GM19043 (cell line): ENCODE measurements at regions not wholly inside any gene's neighbourhood (a gene's known extent, or its start where the extent isn't known, plus 50 kb on each side); places are given as distances from the start of the nearest gene placed in this dataset.
"Not testable (repeated sequence)": the region's sequence is repeated elsewhere in the genome, so short reads cannot be mapped to it uniquely, and the experiment has no call there.

Source experiments
- ATAC-seq: cut with Tn5 transposase; IDR thresholded peaks from one replicate; pipeline ENCODE4 v1.9.1; 2021; ENCODE audit warnings: low read depth; ENCODE audit not compliant: unreplicated experiment

DNA sequence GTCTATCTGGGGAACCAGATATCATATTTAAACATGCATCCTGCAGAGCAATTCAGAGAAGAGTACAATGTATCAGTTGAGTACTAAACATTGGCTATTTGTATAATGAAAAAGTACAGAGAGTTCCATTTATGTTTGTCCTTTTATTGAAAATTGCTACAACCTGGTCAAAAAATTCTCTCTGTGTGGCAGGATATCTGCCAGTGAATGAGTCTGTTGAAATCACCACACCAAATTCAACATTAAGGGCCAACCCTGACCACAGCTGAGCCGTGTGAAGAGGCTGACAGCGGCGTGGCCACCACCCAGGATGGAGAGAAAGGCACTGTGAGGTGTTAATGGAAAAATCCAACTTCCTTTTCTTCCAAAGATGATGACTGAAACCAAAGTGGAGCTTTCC lies 422.7 kb upstream of the PIK3R1 start:
- no peak for ATAC-seq

DNA sequence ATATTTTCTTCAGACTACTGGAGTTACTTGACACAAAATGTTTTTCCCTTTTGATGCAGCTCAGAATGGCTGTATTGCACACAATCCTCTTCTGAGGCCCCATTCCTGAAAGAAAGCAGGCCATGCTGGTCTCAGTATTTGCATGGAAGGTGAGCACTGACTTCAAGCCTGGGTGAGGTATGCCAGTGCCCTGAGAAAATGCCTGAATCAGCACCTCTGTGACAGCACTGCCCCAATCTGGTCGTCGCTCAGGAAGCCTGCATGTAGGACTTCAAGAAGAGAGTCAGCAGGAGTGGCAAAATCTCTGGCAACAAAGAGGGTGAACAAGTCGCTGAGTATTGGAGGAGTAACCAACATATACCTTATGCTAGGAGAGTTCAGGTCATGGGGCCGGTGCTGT lies 425.2 kb upstream of the PIK3R1 start:
- no peak for ATAC-seq

DNA sequence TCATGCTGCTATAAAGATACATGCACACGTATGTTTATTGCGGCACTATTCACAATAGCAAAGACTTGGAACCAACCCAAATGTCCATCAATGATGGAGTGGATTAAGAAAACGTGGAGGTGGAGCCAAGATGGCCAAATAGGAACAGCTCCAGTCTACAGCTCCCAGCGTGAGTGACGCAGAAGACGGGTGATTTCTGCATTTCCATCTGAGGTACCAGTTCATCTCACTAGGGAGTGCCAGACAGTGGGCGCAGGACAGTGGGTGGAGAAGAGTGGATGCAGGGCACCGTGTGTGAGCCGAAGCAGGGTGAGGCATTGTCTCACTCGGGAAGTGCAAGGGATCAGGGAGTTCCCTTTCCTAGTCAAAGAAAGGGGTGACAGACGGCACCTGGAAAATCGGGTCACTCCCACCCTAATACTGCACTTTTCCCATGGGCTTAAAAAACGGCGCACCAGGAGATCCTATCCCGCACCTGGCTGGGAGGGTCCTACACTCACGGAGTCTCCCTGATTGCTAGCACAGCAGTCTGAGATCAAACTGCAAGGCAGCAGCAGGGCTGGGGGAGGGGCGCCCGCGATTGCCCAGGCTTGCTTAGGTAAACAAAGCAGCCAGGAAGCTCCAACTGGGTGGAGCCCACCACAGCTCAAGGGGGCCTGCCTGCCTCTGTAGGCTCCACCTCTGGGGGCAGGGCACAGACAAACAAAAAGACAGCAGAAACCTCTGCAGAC lies 435.5 kb upstream of the PIK3R1 start:
- ATAC-seq, result not testable (repeated sequence)

DNA sequence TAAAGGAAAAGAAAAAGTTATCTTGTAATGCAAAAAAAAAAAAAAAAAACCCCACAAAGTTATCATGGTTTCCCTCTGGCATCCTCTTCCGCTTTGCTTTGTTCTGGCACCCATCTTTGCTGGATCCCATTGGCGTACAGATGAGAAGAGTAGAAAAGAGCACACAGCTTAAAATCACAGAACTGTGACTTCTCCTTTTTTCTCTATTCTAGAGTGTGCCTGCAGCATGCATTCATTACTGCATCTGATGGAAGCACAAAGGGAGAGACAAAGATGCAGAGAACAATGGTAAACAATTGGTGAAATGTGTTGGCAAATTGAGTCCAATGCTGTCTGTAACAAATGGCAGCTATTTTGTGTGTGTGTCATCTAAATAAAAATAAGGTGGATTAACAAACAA lies 440.8 kb upstream of the PIK3R1 start:
- ATAC-seq, result no peak

DNA sequence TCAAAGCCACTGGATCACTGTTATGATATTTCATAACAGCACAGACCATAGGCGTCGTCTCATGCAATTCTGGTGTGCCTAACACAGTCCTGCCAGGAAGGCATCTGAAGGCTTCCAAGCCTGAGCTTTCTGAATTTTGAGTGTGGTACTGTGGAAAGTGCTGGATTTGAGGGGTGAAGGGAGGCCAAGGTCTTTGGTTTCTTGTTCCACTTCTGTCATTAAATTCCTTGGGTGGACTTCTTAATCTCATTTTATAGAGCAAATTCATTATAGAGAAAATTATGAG lies 441.3 kb upstream of the PIK3R1 start:
- no peak for ATAC-seq

DNA sequence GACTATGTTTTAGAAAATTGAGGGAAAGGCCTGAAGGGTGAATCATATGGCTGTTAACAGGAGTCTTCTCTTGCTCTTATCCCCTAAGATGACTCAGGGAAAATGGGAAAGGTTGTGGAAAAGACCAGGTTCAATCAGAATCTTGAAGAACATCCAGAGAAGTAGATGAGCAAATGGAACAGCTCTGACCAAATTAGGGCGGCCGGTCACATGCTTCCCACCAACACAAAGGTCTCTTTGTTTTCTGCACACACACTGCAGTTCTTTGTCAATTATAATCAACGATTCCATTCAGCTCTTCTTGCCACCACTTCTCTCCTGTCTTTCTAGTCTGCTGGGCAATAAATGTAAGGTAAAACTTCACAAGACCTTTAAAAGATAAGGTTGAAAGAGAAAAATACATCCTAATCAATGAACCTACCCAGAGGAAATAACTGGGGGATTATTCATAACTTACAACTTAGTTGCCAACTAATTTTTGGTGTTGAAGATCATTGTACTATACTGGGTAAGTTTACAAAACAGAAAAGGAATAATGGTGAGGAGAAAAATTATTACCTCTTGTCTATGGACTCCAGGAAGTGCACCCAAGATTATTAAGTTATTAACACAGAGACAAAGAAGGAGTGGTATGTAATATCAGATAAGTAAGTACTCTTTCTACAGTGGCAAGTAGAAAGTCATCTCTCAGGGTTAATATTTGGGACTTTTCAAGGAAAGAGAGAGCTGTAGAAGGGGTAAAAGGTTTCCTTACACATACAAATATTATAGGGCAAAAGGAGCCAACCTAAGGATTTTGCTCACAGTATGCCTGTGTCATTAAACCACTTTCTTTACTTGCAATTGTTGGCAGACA lies 441.9 kb upstream of the PIK3R1 start:
- ATAC-seq, result no peak

DNA sequence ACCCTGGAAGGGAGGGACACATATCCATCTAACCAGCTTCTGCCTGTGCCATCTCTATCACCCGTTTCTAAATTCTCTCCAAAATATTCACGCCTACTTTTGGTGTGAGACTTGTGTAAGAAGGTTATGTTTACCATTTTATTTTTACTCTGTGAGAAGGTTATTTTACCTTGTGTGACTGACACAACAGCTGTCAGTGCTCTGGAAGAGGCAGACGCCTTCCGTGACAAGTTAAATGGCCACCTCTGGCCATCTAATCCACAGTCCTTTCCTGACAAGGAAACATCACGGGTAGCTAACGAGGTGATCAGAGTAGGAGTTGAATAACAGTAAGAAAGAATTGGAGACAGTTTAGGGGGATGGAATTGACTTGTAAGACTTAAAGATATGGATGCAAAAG lies 443.8 kb upstream of the PIK3R1 start:
- ATAC-seq, result no peak

DNA sequence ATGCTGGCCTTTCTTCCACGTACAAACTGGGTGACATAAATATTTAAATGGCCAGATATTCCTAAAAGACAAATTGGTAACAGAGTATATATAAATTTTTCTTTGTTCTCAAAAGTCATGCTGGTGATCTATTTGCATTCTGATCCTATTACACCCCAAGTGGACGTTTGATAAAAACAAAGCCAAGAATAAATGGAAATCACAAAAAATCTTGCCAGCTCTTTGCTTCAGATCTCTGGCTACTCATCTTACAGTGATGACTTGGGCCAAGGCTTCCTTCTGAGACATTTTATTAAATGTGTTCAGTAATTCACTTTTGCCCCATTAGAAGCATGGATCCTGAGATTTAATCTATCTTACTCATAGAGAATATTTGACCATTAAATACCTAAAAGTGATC lies 444.3 kb upstream of the PIK3R1 start:
- no peak for ATAC-seq

DNA sequence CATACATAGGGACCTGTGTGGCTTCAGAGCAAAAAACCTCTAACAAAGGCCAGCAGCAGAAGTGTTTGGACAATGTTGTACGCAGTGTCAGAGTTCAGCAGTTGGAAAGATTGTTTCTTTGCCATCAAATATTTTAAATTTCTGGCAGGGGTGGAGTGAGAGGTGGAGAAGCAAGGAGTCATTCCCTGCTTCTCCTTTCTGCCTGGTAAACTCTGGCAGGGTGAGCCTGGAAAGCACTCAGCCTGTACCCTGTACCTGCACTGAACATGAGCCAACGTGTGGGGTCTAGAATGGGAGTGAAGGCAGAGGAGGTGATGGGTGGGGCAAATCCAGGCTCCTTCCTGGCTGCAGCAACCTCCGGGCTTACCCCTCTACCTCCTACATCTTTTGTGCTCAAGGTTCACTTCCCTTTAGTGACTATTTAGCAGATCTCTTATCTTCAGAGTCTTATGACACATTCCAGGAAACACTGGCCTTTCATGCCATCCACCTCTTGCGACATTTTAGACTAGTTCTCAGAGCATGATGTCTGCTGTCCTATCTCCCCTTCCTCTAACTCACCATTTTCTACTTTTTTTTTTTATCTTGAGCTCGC lies 445.0 kb upstream of the PIK3R1 start:
- ATAC-seq, result no peak

DNA sequence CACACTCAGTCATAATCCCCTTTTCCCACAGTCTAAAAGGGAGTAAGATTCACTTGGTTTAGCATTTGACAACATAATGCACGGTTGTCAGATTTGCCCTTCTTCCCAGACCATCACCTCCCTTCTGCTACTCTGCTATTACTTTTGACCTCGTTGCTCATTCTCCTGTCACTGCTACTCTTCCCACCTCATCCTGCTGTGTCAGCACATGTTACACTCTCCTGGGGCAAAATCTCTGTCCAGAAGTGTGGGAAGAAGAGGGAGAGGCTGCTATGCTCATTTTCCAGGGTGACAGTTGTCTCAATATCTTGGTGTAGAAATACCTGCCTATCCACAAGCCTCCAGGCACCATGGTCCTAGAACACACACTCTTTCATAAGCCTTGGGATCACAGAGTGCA lies 449.9 kb upstream of the PIK3R1 start:
- no peak for ATAC-seq

DNA sequence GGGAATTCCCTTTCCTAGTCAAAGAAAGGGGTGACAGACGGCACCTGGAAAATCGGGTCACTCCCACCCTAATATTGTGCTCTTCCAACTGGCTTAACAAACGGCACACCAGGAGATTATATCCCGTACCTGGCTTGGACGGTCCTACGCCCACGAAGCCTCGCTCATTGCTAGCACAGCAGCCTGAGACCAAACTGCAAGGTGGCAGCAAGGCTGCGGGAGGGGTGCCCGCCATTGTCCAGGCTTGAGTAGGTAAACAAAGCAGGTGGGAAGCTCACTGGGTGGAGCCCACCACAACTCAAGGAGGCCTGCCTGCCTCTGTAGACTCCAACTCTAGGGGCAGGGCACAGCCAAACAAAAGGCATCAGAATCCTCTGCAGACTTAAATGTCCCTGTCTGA lies 457.8 kb upstream of the PIK3R1 start:
- not testable (repeated sequence) for ATAC-seq

DNA sequence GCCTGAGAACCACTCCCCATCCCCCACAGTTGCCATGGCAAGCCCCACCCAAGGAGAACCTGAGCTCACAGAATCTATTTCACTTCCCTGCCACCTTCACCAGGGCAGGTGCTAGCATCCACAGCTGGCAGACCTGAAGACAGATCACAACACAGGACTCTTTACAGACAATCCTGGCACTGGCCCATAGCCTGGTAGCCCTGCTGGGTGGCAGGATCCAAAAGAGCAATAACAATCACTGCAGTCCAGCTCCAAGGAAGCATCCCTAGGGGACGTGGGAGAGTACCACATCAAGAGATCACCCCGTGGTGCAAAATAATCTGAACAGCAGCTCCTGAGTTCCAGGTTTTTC lies 463.2 kb upstream of the PIK3R1 start:
- ATAC-seq, result no peak

DNA sequence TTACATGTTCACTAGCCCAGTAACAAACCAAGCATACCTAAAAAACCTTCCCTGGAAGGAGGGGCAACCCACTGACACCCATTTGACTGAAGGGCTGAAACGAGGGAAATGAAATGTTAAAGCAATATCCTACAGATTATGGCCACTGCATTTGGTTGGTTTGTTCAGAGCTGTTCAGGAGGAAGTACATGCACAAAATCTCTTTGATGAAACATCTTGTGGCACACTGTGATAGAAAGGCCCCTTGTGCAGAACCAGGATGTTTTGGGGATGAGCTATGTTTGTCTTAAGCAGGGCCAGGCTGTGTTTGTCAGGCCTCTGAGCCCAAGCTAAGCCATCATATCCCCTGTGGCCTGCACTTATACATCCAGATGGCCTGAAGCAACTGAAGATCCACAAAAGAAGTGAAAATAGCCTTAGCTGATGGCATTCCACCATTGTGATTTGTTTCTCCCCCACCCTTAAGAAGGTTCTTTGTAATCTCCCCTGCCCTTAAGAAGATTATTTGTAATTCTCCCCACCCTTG lies 467.3 kb upstream of the PIK3R1 start:
- no peak for ATAC-seq

DNA sequence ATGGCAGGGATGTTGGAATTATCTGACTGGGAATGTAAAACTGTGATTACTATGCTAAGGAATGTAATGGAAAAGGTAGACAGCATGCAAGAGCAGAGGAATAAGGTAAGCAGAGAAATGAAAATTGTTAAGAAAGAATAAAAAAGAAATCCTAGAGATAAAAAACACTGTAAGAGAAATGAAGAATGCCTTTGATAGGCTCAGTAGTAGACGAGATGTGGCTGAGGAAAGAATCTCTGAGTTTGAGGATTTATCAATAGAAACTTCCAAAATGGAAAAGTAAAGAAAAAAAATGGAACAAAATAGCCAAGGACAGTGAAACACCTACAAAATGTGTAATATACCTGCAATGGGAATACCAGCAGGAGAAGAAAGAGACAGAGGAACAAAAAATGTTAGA lies 468.5 kb upstream of the PIK3R1 start:
- no peak for ATAC-seq

DNA sequence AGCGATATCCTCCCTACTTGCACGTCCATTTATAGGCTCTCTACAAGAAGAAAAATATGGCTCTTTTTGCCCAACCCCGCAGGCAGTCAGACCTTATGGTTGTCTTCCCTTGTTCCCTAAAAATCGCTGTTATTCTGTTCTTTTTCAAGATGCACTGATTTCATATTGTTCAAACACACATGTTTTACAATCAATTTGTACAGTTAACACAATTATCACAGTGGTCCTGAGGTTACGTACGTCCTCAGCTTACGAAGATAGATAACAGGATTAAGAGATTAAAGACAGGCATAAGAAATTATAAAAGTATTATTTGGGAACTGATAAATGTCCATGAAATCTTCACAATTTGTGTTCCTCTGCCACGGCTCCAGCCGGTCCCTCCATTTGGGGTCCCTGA lies 468.9 kb upstream of the PIK3R1 start:
- not testable (repeated sequence) for ATAC-seq

DNA sequence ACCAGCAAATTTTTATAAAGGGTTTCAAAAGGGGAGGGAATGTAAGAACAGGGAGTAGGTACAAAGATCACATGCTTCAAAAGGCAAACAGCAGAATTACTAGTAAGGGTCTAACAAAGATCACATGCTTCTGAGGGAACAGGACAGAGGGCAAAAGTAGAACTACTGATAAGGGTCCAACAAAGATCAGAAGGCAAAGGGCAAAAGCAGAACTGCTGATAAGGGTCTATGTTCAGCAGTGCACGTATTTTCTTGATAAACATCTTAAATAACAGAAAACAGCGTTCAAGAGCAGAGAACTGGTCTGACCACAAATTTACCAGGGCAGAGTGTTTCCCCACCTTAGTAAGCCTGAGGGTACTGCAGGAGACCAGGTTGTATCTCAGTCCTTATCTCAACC lies 469.5 kb upstream of the PIK3R1 start:
- ATAC-seq, result no peak

DNA sequence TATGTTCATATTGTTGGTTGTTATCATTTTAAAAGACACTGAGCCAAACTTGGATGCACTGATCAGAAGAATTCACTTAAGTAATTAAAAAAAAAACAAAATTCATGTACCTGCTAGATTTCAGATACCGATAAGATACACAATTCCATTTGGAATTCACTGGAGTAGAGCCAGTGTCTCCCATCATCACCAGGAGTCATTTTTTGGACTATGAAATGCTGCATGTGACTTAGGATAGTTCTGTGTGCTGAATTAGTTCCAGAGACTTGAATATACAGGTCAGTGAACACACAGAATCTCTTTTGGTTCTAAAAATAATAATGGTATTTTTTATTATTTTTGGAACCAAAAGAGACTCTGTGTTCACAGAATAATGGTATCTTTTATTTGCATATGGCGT lies 482.6 kb upstream of the PIK3R1 start:
- no peak for ATAC-seq

DNA sequence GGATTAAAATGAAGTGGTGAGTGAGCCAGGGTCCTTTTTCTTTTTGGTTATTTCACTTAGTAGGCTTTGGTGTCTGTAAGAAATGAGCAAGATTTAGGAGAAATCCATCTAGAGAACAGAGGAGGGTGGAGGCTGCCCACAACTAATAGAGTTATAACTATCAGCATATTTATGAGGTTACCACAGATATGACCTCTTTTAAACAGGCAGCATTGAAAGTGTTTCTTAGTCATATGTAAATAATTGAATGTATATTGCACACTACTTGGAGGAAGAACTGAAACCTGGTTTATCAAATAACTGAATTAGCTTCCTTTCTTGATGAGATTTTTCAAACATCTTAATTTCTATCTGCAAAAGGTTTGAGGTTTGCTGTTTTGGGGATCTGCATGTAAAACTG lies 483.1 kb upstream of the PIK3R1 start:
- no peak for ATAC-seq

DNA sequence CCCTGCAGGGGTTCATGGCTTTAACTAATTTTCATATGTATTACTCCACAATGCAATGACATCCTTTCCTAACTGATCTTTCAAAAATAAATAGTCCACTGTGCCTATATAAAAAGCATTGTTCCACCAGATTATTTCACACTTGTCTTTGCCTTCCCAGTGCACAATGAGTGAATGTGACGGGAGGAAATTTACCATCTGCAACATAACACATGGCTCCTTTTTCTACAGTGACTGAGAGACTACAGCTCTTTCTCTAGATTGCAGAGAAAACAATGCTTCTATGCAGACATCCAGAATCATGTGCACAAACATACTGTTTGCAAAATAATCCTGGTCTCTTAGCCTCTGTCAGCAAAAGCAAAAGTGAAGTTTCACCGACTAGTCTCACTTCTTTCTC lies 483.7 kb upstream of the PIK3R1 start:
- no peak for ATAC-seq

DNA sequence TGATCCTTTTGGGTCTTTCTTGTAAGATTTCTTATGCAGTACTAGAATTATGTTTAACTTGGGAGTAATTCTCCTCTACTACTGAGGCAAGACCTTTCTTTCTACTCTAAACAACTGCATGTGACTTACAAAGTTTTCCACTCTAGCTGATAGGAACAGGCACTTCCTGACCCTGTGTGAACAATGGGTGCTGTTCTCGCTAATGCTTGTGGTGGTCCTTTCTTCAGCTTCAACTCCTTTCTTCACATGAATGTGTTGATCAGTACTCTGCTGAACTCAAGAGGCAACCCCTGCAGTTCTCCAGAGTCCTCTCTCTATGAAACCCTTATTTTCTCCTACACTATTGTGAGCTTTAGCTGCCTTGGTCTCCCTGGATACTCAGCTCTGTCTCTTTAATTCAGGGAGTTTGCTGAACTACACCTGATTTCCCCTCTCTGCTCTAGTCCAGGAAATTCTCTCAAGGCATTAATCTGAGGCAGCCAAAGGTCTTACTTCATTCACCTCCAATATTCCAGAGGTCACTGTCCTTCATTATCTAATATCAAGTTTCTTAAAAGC lies 484.6 kb upstream of the PIK3R1 start:
- ATAC-seq, result no peak

DNA sequence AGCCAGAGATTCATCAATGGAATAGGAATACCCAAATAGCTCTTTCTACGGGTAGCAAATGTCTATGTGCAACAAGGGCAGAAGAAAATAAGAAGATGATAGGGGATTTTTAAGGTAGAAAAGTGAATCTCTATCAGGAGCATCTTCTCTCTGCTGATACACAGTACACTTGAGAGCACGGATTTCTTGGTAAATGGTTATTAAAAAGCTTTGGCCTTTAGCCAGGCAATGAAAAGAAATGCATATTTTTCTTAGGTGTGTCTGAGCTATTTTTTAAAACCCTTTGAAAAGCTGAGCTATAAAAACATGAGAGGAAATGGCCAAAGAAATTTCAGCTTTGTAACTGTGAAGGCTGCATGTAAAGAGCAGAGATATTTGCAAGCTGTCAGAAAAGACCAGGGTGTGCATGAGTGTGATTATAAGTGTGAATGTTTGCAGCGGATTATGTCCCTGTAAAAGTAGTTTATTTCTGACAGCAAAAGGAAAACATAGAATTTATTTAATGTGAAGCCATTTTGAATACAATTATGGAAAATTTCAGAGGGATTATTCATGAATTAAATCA lies 487.1 kb upstream of the PIK3R1 start:
- no peak for ATAC-seq
